Epithelial cell of esophagus (primary cell): ENCODE measurements at regions not wholly inside any gene's neighbourhood (a gene's known extent, or its start where the extent isn't known, plus 50 kb on each side); places are given as distances from the start of the nearest gene placed in this dataset.

Source experiments
- DNase-seq: peaks from one replicate; pipeline ENCODE4 v3.0.0; 2010; ENCODE audit warnings: low read depth
- H3K4me3 ChIP-seq: 2 replicates; pipeline ENCODE4 v1.5.1; 2011; ENCODE audit warnings: mild to moderate bottlenecking, low read length, control low read depth
- CTCF ChIP-seq: IDR thresholded peaks from 2 replicates; pipeline ENCODE4 v1.5.1; 2011; ENCODE audit warnings: low read depth, mild to moderate bottlenecking, low read length, control low read depth, inconsistent platforms; ENCODE audit not compliant: insufficient read depth; ENCODE audit errors: missing control alignments

DNA sequence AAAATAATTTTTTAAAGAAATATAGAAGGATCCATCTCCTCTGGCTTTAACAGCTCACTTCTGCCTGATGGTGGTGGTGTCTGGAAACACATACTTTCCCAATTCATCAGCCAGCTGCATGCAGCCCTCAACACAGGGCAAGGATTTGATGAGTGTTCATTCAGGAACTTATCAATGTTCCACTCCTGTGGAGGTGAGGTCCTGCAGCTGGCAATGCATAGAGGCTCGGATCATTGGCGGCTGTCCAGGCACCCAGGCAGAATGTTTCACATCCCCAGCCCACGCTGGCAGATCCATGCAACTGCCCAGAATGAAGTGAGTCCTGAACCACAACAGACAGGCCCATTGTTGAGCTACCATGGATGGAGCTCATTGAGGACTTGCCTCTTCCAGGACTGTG is 55.2 kb upstream of the KCNMA1 start:
- no peak for TF ChIP-seq CTCF
- DNase-seq, result peak; percentile 79
- no peak overlapping the region for H3K4me3 ChIP-seq

DNA sequence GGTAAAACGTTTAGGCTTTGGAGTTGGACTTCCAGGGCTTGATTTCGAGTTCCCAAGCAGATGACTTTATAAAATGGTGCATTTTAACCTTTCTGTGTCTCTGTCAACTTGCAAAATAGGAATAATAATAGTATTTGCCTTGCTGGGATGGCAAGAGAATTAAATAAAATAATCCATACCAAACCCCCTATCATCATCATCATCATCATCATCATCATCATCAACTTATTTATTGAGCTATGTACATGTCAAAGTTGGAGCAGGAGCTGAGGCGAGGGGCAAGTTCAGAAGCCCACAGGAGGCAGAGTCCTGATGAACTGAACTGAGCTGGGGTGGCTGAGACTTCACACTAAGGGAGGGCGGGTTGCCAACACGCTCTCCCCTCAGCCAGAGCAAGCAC is 51.7 kb upstream of the KCNMA1 start:
- no peak overlapping the region for H3K4me3 ChIP-seq
- DNase-seq, result no peak
- no peak for TF ChIP-seq CTCF

DNA sequence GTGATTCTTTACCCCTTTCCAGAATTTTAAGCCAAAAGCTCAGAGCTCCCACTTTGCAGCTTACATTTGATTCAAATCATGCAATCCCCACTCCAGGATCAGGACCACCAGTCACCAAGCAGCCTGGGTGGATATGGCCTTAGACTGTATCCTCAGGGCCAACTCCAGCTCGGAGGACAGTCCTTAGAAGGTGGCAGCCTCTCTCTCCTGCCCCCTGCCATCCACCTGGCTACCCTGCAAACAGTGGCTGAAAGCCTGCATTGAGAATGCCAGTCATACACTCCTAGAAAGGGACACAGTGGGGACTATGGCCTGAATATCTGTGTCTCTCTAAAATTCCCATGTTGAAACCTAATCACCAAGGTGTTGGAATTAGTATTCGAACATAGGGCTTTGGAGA is 50.0 kb upstream of the KCNMA1 start:
- no peak overlapping the region for H3K4me3 ChIP-seq
- no peak for DNase-seq
- no peak for TF ChIP-seq CTCF
